Peyer's patch (tissue), 4 donors: ENCODE measurements at regions not wholly inside any gene's neighbourhood (a gene's known extent, or its start where the extent isn't known, plus 50 kb on each side); places are given as distances from the start of the nearest gene placed in this dataset.

Experiments used
- POLR2A ChIP-seq, 2 donors: fragments of 450-650 bp; IDR thresholded peaks; one replicate each; pipeline ENCODE4 v1.5.1; 2017; ENCODE audit warnings: antibody characterized with exemption in 2 of 2, mild to moderate bottlenecking in 2 of 2, moderate library complexity in 2 of 2
- TF ChIP-seq, protein P1 (sequence below), 6 experiments: fragments of 450-650 bp in 4 of 6; fragments of 200-600 bp in 2 of 6; sonication (generic) in 1 of 6; IDR thresholded peaks; one replicate each; pipeline ENCODE4 v1.5.1; 2017 to 2019; ENCODE audit warnings: antibody characterized with exemption in 6 of 6, mild to moderate bottlenecking in 3 of 6, moderate library complexity in 1 of 6

DNA sequence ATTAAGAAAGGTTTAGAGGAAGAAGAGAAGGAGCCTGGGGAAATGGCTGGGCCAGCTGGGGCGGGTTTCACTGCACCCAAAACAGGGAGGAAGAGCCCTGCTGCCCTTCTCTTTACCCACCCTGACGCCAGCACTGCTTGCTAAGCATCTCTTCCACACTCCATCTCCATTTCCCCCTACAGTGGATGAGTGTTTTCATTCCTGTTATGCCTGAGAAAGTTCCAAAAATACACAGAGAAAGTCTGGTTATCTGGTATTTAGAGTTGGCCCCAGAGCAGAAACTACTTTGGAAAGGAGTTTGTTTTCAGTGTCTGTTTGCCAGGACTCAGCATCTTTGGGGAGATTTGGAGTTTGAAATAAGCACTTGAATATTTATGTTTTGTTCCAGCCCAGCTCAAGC, 451.0 kb downstream of the SLC4A3 start:
- TF ChIP-seq, protein P1, sequence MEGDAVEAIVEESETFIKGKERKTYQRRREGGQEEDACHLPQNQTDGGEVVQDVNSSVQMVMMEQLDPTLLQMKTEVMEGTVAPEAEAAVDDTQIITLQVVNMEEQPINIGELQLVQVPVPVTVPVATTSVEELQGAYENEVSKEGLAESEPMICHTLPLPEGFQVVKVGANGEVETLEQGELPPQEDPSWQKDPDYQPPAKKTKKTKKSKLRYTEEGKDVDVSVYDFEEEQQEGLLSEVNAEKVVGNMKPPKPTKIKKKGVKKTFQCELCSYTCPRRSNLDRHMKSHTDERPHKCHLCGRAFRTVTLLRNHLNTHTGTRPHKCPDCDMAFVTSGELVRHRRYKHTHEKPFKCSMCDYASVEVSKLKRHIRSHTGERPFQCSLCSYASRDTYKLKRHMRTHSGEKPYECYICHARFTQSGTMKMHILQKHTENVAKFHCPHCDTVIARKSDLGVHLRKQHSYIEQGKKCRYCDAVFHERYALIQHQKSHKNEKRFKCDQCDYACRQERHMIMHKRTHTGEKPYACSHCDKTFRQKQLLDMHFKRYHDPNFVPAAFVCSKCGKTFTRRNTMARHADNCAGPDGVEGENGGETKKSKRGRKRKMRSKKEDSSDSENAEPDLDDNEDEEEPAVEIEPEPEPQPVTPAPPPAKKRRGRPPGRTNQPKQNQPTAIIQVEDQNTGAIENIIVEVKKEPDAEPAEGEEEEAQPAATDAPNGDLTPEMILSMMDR (IDR thresholded peaks at IDR 0.05): no peak
- no peak for TF ChIP-seq POLR2A (IDR thresholded peaks at IDR 0.05)
